ENCODE measurements at regions not wholly inside any gene's neighbourhood (a gene's known extent, or its start where the extent isn't known, plus 50 kb on each side); places are given as distances from the start of the nearest gene placed in this dataset.

DNA sequence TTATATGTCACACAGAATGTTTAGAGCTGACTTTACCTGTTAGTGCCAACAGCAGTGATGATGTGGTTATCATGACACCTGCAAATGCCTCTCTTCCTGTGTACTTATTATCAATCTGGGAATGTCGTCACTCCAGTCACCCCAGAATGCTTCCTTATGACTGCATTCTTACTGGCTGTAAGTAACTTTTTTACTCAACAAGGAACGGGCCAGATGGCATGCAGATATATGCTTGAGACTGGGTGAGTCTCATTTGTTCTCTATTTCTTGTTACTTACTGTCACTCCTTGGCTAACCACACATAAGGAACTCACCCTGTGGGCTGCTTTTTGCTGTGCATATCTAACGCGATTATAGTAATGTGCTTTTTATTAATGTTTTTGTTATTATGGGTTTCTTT is 385.5 kb upstream of the MEF2C start:
- ChIA-PET POLR2A (ENCODE audit: unreplicated experiment) (no interaction called here), CTCF (no interaction called here)
- H3K79me2 ChIP-seq (ENCODE audit: low read length), result no peaks in the 10 kb centered on the region
- no peaks in the 10 kb centered on the region for H3F3A ChIP-seq (ENCODE audit: low read length, unreplicated experiment)
- ATAC-seq (no peak), DNase-seq (no peak)
- BruUV-seq (replicated peaks), result no TSS peak
- no peaks in the 10 kb centered on the region for H4K20me1 ChIP-seq (ENCODE audit: low read length)
- no peaks in the 10 kb centered on the region for H3K27me3 ChIP-seq (ENCODE audit: low read length)
- H3K9me2 ChIP-seq (replicated peaks; ENCODE audit: low read length), result no peaks in the 10 kb centered on the region
- H3K36me3 ChIP-seq (ENCODE audit: low read depth, low read length), result no peaks in the 10 kb centered on the region
- peaks cover 17% of the 10 kb centered on the region for H3K4me1 ChIP-seq (ENCODE audit: insufficient read depth, low read length)
- H2AFZ ChIP-seq (ENCODE audit: low read length), result no peak overlapping the region
- no peak overlapping the region for H3K9ac ChIP-seq (ENCODE audit: low read length)
- no peak overlapping the region for H3K4me3 ChIP-seq (ENCODE audit: low read length)
- H3K9me3 ChIP-seq (ENCODE audit: low read length), result no peaks in the 10 kb centered on the region
- H3K27ac ChIP-seq (ENCODE audit: low read length), result no peak overlapping the region
- intact Hi-C loops (cut with micrococcal nuclease), result no loop called here
- no peak overlapping the region for H3K4me2 ChIP-seq (ENCODE audit: low read length)
- TF ChIP-seq EZH2phosphoT487 (IDR thresholded peaks at IDR 0.05; ENCODE audit: borderline replicate concordance, low read length), result no peak
- TF ChIP-seq, protein P1, sequence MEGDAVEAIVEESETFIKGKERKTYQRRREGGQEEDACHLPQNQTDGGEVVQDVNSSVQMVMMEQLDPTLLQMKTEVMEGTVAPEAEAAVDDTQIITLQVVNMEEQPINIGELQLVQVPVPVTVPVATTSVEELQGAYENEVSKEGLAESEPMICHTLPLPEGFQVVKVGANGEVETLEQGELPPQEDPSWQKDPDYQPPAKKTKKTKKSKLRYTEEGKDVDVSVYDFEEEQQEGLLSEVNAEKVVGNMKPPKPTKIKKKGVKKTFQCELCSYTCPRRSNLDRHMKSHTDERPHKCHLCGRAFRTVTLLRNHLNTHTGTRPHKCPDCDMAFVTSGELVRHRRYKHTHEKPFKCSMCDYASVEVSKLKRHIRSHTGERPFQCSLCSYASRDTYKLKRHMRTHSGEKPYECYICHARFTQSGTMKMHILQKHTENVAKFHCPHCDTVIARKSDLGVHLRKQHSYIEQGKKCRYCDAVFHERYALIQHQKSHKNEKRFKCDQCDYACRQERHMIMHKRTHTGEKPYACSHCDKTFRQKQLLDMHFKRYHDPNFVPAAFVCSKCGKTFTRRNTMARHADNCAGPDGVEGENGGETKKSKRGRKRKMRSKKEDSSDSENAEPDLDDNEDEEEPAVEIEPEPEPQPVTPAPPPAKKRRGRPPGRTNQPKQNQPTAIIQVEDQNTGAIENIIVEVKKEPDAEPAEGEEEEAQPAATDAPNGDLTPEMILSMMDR (conservative IDR thresholded peaks at IDR 0.05; ENCODE audit: low read depth, low read length), result no peak
- TF ChIP-seq EZH2 (IDR thresholded peaks at IDR 0.05; ENCODE audit: low read length, unreplicated experiment), result no peak

DNA sequence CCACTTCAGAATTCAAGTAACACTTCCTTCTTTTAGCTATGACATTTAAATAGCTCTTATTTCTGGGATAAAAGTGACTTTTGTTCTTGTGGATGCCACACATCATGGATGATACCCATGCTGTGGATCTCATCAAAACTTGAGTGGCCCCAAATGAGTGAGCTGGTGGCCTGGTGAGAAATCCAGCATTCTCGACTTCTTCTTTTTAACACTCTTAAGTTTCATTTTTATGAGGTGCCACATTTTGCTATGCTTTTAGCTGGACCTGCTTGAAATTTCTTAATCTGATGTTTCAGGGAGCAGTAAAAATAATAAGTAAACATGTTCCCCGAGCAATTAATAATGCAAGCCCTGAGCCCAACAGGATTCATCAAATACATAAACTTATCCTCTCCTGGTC is 384.8 kb upstream of the MEF2C start:
- H3K27me3 ChIP-seq (ENCODE audit: low read length), result no peaks in the 10 kb centered on the region
- H3K36me3 ChIP-seq (ENCODE audit: low read depth, low read length), result no peaks in the 10 kb centered on the region
- ChIA-PET POLR2A (ENCODE audit: unreplicated experiment) (no interaction called here), CTCF (no interaction called here)
- no TSS peak for BruUV-seq (replicated peaks)
- H3K4me1 ChIP-seq (ENCODE audit: insufficient read depth, low read length), result peaks cover 17% of the 10 kb centered on the region
- intact Hi-C loops (cut with micrococcal nuclease), result no loop called here
- no peak overlapping the region for H3K4me2 ChIP-seq (ENCODE audit: low read length)
- H3K27ac ChIP-seq (ENCODE audit: low read length), result no peak overlapping the region
- no peak overlapping the region for H2AFZ ChIP-seq (ENCODE audit: low read length)
- DNase-seq (no peak), ATAC-seq (no peak)
- no peaks in the 10 kb centered on the region for H3F3A ChIP-seq (ENCODE audit: low read length, unreplicated experiment)
- no peaks in the 10 kb centered on the region for H3K9me3 ChIP-seq (ENCODE audit: low read length)
- H4K20me1 ChIP-seq (ENCODE audit: low read length), result no peaks in the 10 kb centered on the region
- no peaks in the 10 kb centered on the region for H3K79me2 ChIP-seq (ENCODE audit: low read length)
- TF ChIP-seq EZH2phosphoT487 (IDR thresholded peaks at IDR 0.05; ENCODE audit: borderline replicate concordance, low read length), result no peak
- TF ChIP-seq, protein P1 (conservative IDR thresholded peaks at IDR 0.05; ENCODE audit: low read depth, low read length), result no peak
- no peak for TF ChIP-seq EZH2 (IDR thresholded peaks at IDR 0.05; ENCODE audit: low read length, unreplicated experiment)
- no peak overlapping the region for H3K9ac ChIP-seq (ENCODE audit: low read length)
- no peak overlapping the region for H3K4me3 ChIP-seq (ENCODE audit: low read length)
- H3K9me2 ChIP-seq (replicated peaks; ENCODE audit: low read length), result no peaks in the 10 kb centered on the region

DNA sequence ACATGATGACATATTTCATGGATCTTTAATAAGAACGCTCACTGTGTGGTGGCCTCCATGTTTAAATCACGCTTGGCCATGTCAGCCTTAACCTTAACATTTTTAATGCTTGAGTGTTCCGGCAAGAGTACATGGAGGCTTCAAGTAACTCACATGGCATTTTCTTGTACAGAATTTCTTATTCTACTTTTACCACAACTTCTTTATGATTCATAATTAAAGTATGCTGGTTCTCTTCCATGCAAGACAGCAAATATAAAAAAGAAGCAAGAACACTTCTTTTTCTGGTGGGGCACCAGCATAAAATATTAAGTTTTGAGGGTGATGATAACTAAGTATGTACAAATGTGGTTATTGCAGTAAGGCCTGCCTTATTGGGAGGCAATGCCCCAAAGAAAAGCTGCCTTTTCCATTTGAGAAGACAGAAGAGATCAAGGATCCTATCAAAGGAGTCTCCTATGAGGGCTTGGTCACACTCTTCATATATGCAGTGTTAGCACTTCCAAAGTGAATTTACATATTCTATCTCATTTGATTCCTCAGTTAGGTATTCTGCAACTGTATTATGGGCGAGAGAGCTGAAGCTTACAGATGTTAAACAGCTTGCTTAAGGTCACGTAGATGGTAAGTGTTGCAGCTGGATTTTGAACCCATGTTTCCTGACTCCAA is 382.7 kb upstream of the MEF2C start:
- H4K20me1 ChIP-seq (ENCODE audit: low read length), result no peaks in the 10 kb centered on the region
- H3K4me3 ChIP-seq (ENCODE audit: low read length), result no peak overlapping the region
- intact Hi-C loops (cut with micrococcal nuclease), result no loop called here
- no peak overlapping the region for H3K4me2 ChIP-seq (ENCODE audit: low read length)
- CTCF ChIA-PET, result no interaction called here
- BruUV-seq (replicated peaks), result no TSS peak
- no peak overlapping the region for H3K9ac ChIP-seq (ENCODE audit: low read length)
- H3K4me1 ChIP-seq (ENCODE audit: insufficient read depth, low read length), result peaks cover 17% of the 10 kb centered on the region
- H3K79me2 ChIP-seq (ENCODE audit: low read length), result no peaks in the 10 kb centered on the region
- no peaks in the 10 kb centered on the region for H3K27me3 ChIP-seq (ENCODE audit: low read length)
- peak; percentile 51 for DNase-seq
- H3K9me2 ChIP-seq (replicated peaks; ENCODE audit: low read length), result no peaks in the 10 kb centered on the region
- TF ChIP-seq, protein P1 (conservative IDR thresholded peaks at IDR 0.05; ENCODE audit: low read depth, low read length), result no peak
- TF ChIP-seq EZH2phosphoT487 (IDR thresholded peaks at IDR 0.05; ENCODE audit: borderline replicate concordance, low read length) (no peak), EZH2 (IDR thresholded peaks at IDR 0.05; ENCODE audit: low read length, unreplicated experiment) (no peak)
- POLR2A ChIA-PET (ENCODE audit: unreplicated experiment), result no interaction called here
- no peak overlapping the region for H3K27ac ChIP-seq (ENCODE audit: low read length)
- H3K9me3 ChIP-seq (ENCODE audit: low read length), result no peaks in the 10 kb centered on the region
- H3F3A ChIP-seq (ENCODE audit: low read length, unreplicated experiment), result no peaks in the 10 kb centered on the region
- H2AFZ ChIP-seq (ENCODE audit: low read length), result no peak overlapping the region
- peak; percentile 51; the same call in 1 of the 2 replicates for ATAC-seq
- H3K36me3 ChIP-seq (ENCODE audit: low read depth, low read length), result no peaks in the 10 kb centered on the region

Data from PC-3 (cell line).